Sigmoid colon (tissue), 6 donors: ENCODE measurements at regions not wholly inside any gene's neighbourhood (a gene's known extent, or its start where the extent isn't known, plus 50 kb on each side); places are given as distances from the start of the nearest gene placed in this dataset.

Source experiments
- DNase-seq: peaks from one replicate; pipeline ENCODE4 v3.0.0-alpha.2; 2019
- H3K27ac ChIP-seq, 4 donors: fragments of 200-600 bp; sonication (generic); one replicate each; pipeline ENCODE4 v1.5.1; 2016 to 2019; ENCODE audit warnings: mild to moderate bottlenecking in 1 of 4
- H3K27me3 ChIP-seq, 3 donors: fragments of 200-600 bp; sonication (generic); one replicate each; pipeline ENCODE4 v1.5.1; 2019; ENCODE audit warnings: mild to moderate bottlenecking in 1 of 3
- H3K36me3 ChIP-seq, 4 donors: fragments of 200-600 bp; sonication (generic); one replicate each; pipeline ENCODE4 v1.5.1; 2016 to 2019
- H3K4me1 ChIP-seq, 4 donors: fragments of 200-600 bp; sonication (generic); one replicate each; pipeline ENCODE4 v1.5.1; 2017 to 2019
- H3K4me3 ChIP-seq, 4 donors: fragments of 200-600 bp; sonication (generic); one replicate each; pipeline ENCODE4 v1.5.1; 2017 to 2019; ENCODE audit warnings: mild to moderate bottlenecking in 2 of 4, moderate library complexity in 1 of 4
- H3K9me3 ChIP-seq, 4 donors: fragments of 200-600 bp in 3 of 4; sonication (generic) in 3 of 4; one replicate each; pipeline versions ENCODE4 v1.5.1 to v1.6.1; 2013 to 2019
- EP300 ChIP-seq, 4 donors: sonication (generic); formaldehyde crosslinking; IDR thresholded peaks; one replicate each; pipeline ENCODE4 v1.6.1; 2017; ENCODE audit warnings: antibody characterized with exemption in 4 of 4
- POLR2A ChIP-seq, 2 donors: fragments of 450-650 bp; IDR thresholded peaks; one replicate each; pipeline ENCODE4 v1.6.1; 2016; ENCODE audit warnings: antibody characterized with exemption in 2 of 2, mild to moderate bottlenecking in 2 of 2, moderate library complexity in 2 of 2
- POLR2AphosphoS5 ChIP-seq, 4 donors: sonication (generic); formaldehyde crosslinking; IDR thresholded peaks; one replicate each; pipeline ENCODE4 v1.6.1; 2017; ENCODE audit warnings: antibody characterized with exemption in 4 of 4
- WGBS, 2 donors: extraction: QIAGEN DNeasy Blood & Tissue Kit; methylation state at CpG; one replicate each; pipeline ENCODE4 v1.1.7; 2013; 5-methylcytosine and 5-hydroxymethylcytosine counted together
- intact Hi-C: fragments of 100-400 bp; cut with DNase I; formaldehyde crosslinking; loops from one replicate; pipeline ENCODE4 v1.15.1; 2023
- TF ChIP-seq, protein P1 (sequence below), 4 experiments: fragments of 450-650 bp in 3 of 4; fragments of 200-600 bp in 1 of 4; IDR thresholded peaks; one replicate each; pipeline ENCODE4 v1.5.1; 2016 to 2019; ENCODE audit warnings: antibody characterized with exemption in 4 of 4, mild to moderate bottlenecking in 3 of 4, moderate library complexity in 2 of 4
- donor health status: healthy with polysubstance abuse.
- donor health status: healthy.

GRCh38 chr6:144849920-144850319 lies 564.8 kb downstream of the UTRN start:
- Histone ChIP-seq H3K27me3 (no peaks in the 10 kb centered on the region), H3K4me3 (no peak overlapping the region), H3K36me3 (peaks cover 0 to 9% (median 0%) of the 10 kb centered on the region in 4 donors), H3K27ac (no peak overlapping the region), H3K9me3 (no peaks in the 10 kb centered on the region), H3K4me1 (no peaks in the 10 kb centered on the region)
- intact Hi-C loops: no loop called here
- no peak for DNase-seq
- 88 to 89% methylated on average over 2 of the region's 2 CpGs for WGBS, 2 donors
- no peak for TF ChIP-seq POLR2AphosphoS5 (IDR thresholded peaks at IDR 0.05)
- TF ChIP-seq EP300 (IDR thresholded peaks at IDR 0.05): no peak
- no peak for TF ChIP-seq POLR2A (IDR thresholded peaks at IDR 0.05)
- TF ChIP-seq, protein P1, sequence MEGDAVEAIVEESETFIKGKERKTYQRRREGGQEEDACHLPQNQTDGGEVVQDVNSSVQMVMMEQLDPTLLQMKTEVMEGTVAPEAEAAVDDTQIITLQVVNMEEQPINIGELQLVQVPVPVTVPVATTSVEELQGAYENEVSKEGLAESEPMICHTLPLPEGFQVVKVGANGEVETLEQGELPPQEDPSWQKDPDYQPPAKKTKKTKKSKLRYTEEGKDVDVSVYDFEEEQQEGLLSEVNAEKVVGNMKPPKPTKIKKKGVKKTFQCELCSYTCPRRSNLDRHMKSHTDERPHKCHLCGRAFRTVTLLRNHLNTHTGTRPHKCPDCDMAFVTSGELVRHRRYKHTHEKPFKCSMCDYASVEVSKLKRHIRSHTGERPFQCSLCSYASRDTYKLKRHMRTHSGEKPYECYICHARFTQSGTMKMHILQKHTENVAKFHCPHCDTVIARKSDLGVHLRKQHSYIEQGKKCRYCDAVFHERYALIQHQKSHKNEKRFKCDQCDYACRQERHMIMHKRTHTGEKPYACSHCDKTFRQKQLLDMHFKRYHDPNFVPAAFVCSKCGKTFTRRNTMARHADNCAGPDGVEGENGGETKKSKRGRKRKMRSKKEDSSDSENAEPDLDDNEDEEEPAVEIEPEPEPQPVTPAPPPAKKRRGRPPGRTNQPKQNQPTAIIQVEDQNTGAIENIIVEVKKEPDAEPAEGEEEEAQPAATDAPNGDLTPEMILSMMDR (IDR thresholded peaks at IDR 0.05): no peak

DNA sequence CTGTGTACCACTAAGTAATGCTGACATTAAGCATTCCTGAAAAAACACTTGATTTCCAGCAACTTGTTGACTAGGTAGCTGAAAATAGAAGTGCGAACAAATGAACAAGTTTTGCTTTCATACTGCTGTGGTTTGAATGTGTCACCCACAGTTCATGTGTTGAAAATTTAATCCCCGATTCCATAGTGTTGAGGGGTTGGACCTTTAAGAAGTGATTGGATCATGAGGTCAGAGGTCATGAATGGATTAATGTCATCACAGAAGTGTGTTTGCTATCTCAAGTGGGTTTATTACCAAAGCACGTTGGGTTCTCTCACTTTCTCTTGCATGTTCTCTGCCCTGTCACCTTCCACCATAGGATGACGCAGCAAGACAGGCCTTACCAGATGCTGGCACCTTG lies 568.5 kb downstream of the UTRN start:
- Histone ChIP-seq H3K27ac (no peak overlapping the region), H3K27me3 (no peaks in the 10 kb centered on the region), H3K36me3 (peaks cover 0 to 6% (median 0%) of the 10 kb centered on the region in 4 donors), H3K9me3 (no peaks in the 10 kb centered on the region), H3K4me3 (no peak overlapping the region), H3K4me1 (no peaks in the 10 kb centered on the region)
- 72 to 76% methylated on average over 4 of the region's 4 CpGs for WGBS, 2 donors
- TF ChIP-seq POLR2AphosphoS5 (IDR thresholded peaks at IDR 0.05) (no peak), EP300 (IDR thresholded peaks at IDR 0.05) (no peak), POLR2A (IDR thresholded peaks at IDR 0.05) (no peak)
- TF ChIP-seq, protein P1 (IDR thresholded peaks at IDR 0.05): no peak
- intact Hi-C loops: no loop called here
- no peak for DNase-seq

GRCh38 chr6:144854654-144855053 lies 569.5 kb downstream of the UTRN start:
- Histone ChIP-seq H3K4me1 (no peaks in the 10 kb centered on the region), H3K4me3 (no peak overlapping the region), H3K36me3 (peaks cover 0 to 6% (median 0%) of the 10 kb centered on the region in 4 donors), H3K27me3 (no peaks in the 10 kb centered on the region), H3K27ac (no peak overlapping the region), H3K9me3 (no peaks in the 10 kb centered on the region)
- no peak for TF ChIP-seq POLR2A (IDR thresholded peaks at IDR 0.05)
- no peak for TF ChIP-seq EP300 (IDR thresholded peaks at IDR 0.05)
- TF ChIP-seq, protein P1 (IDR thresholded peaks at IDR 0.05): no peak
- TF ChIP-seq POLR2AphosphoS5 (IDR thresholded peaks at IDR 0.05): no peak
- no peak for DNase-seq
- 39 to 74% methylated on average over 1 of the region's 1 CpG for WGBS, 2 donors
- intact Hi-C loops: no loop called here

- H3K27me3 ChIP-seq: no peaks in the 10 kb centered on the region
- TF ChIP-seq, protein P1 (IDR thresholded peaks at IDR 0.05): no peak
- TF ChIP-seq POLR2AphosphoS5 (IDR thresholded peaks at IDR 0.05): no peak
- no peak for TF ChIP-seq EP300 (IDR thresholded peaks at IDR 0.05)
- no peak for TF ChIP-seq POLR2A (IDR thresholded peaks at IDR 0.05)
- H3K27ac ChIP-seq: no peak overlapping the region
- no peaks in the 10 kb centered on the region for H3K9me3 ChIP-seq
- peaks cover 0 to 6% (median 0%) of the 10 kb centered on the region in 4 donors for H3K36me3 ChIP-seq
- no peaks in the 10 kb centered on the region for H3K4me1 ChIP-seq
- DNase-seq: no peak
- intact Hi-C loops: no loop called here
- H3K4me3 ChIP-seq: no peak overlapping the region
These were observed 570.2 kb downstream of the UTRN start for GRCh38 chr6:144855375-144855774.

- Histone ChIP-seq H3K27me3 (no peaks in the 10 kb centered on the region), H3K36me3 (peaks cover 0 to 6% (median 0%) of the 10 kb centered on the region in 4 donors)
- 92 to 96% methylated on average over 2 of the region's 2 CpGs for WGBS, 2 donors
These were observed 570.8 kb downstream of the UTRN start for GRCh38 chr6:144855812-144856531.

More at GRCh38 chr6:144855812-144856531, 570.8 kb downstream of the UTRN start:
- DNase-seq: no peak
- intact Hi-C loops: no loop called here
- Histone ChIP-seq H3K9me3 (no peaks in the 10 kb centered on the region), H3K4me1 (no peaks in the 10 kb centered on the region), H3K27ac (no peak overlapping the region), H3K4me3 (no peak overlapping the region)
- TF ChIP-seq POLR2A (IDR thresholded peaks at IDR 0.05) (no peak), EP300 (IDR thresholded peaks at IDR 0.05) (no peak), POLR2AphosphoS5 (IDR thresholded peaks at IDR 0.05) (no peak)
- TF ChIP-seq, protein P1 (IDR thresholded peaks at IDR 0.05): no peak
